ENCODE measurements at regions not wholly inside any gene's neighbourhood (a gene's known extent, or its start where the extent isn't known, plus 50 kb on each side); places are given as distances from the start of the nearest gene placed in this dataset.

DNA sequence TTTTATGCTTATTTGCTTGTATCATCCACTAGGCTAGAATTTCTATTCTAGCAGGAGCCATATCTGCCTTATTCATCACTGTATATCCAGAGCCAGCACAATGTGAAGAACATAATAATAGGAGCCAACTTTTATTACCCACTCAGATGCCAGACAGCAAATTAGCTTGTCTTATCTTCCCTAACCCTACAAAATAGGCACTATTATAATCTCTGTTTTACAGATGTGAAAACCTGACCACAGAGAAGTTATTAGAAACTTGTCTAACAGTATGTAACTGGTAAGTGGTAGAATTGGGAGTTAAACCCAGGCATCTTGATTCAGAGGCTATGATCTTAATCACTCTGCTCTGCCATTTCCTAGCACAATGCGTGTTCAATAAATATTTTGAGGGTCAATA lies 579.5 kb downstream of the CAAP1 start:
- DNase-seq (ENCODE audit: low spot score) = no peak

DNA sequence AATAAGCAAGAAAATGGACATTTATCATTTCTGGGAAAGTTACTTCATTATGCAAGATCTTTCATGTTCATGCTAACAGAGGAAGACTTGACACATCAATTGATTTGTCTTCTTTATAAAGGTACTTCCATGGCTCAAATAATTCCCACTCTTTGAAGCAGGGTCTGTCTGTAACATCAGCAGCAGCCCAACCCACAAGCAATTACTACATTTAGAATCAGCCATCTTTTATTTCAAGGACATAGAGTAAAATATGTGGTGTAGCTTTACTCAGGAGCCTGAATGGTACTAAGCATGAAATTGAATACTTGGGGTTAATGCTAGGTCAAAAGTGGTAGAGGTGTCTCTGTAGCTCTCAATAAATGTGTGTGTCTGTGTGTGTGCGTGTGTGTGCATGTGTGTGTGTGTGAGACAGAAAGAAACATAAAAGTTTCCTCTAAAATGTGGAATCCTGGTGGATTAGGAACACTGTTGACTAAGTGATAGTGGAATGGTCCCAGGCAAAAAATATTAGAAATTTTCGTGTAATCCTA lies 581.1 kb downstream of the CAAP1 start:
- DNase-seq (ENCODE audit: low spot score) = no peak

DNA sequence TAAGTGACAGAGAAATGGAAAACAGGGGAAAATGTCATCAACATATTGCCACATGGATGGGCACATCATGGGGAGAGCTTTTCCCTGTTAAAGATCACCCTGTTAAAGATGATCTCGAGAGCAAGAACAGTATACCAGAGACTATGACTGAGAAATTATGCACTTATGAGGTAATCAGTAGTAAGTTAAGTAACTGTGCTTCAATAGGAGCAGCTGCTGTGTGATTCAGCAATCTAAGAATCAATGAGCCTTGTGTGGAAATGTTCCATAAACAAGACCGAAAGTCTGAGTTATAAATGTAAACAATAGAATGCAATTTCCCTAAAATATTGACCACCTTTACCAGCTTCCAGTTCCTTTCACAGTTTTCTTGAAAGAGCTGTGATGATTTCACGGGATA lies 582.3 kb downstream of the CAAP1 start:
- DNase-seq (ENCODE audit: low spot score) = no peak

DNA sequence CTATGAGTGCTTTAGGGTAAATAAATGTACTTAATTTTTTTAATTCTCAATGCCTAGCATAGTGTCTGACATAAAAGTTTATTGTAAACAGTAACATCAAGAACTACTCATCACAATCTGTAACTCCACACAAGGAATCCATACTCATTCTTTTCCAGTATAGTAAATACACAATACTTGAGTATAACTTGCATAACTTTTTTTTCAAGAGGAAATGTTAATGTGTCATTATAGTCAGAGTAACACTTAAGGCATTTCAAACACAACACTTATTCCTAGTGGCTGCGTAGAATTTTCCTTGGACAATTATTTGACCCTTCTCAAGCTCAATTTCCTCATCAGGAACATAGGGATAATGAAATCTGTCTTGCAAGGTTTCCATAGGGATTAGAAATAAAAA lies 584.3 kb downstream of the CAAP1 start:
- DNase-seq (ENCODE audit: low spot score) = no peak

DNA sequence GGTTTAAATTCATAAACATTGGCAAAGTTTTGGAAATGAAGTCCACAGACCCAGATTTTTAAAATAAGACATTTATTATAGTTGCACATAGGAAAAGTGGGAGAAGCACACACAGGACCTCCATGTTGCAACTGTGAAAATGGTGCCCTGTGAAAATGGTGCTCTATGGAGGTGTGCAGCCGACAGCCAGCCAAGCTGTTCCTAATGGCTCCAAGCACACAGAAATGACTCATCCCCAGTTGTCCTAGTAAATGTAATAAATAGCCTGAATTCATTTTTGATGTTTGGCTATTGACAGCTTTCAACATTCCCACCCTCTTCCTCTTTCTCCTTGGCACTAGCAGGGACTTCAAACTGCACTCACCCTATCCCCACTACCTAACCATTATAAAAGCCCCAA lies 590.9 kb downstream of the CAAP1 start:
- DNase-seq (ENCODE audit: low spot score) = no peak

DNA sequence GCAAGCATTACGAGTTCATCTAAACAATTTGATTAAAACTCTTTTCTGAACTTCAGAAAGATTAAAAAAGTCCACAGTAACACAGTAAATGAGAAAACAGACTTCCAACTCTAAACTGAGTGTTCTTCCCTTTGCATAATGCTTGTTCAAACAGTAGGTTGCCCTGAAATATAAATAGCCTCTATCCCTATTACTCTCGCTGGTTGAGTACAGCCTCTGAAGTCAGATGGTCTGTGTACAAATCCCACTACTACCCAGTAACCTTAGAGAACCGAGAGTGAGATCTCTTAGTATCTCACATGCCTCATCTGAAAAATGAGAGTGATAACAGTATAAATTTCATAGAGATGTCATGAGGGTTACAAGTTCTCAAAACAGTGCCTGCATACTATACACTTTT lies 591.6 kb downstream of the CAAP1 start:
- no peak for DNase-seq (ENCODE audit: low spot score)

DNA sequence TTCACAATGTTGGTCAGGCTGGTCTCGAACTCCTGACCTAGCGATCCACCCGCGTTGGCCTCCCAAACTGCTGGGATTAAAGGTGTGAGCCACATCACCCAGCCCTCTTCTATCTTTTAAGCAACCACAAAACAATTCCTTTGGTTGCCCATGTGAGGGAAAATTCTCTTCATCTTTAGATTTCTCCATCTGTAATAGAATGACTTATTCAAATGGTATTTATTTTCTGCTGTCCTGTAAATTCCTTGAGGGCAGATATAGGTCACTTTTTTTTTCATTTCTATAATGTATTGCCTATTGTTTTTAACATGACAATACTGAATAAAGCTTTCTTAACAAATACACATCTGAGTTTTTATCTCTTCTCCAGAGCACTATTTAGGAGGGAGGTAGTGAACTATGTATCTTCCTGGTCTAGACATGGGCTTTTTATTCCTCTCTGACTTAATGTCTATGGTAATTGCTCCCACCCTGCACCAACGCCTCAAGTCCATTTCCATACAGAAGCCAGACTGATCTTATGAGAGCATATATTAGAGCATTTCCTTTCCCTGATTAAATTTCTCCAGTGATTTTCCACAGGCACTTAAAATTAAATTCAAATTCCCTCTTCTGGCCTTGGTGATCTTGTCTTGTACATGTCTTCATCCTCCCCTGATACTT lies 595.6 kb downstream of the CAAP1 start:
- no peak for DNase-seq (ENCODE audit: low spot score)

DNA sequence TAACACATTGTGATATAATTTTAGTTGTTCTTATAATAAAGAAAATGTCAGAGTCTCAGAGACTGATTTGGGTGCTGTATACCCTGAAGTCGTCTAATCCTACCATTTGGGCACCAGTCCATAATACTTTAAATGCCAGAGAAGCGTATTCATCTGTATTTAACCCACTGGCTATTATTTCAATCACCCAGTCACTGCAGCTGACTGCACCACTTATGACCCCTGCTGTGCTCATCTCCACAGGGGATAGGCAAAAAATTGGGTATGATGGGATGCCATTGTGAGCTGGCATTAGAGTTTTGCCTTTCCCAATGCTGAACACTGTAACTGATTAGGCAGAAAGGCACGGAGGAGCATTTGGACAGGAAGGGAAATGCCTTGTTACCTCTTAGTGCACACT lies 599.7 kb downstream of the CAAP1 start:
- DNase-seq (ENCODE audit: low spot score) = no peak

DNA sequence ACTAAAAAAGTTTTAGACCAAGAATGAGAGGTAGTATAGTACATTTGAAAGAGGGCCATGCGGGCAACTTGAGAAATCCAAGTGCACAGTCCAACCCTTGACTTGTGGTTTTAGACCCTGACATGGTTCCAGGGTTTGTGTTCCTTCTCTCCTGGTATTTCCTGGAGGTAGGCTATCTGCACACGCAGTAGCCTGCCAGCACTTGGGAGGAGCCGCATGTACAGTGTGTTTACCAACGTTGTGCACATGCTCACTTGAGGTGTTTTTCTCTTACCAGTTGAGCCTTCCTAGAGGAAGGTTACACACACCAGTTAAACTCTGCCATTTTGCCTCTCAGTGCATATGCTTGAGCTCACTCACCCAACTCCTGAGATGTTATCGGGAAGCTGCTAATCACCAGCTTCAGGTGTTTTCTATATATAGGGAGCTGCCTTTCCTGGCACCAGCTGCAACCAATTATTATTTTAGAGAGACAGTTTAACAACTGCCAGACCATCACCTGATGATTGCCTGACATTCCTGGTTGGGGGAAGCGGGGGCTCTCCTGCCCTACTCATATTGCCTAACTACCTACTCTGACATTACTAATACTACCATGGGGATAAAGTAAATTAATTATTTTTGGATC lies 593.4 kb upstream of the TUSC1 start:
- no peak for DNase-seq (ENCODE audit: low spot score)

DNA sequence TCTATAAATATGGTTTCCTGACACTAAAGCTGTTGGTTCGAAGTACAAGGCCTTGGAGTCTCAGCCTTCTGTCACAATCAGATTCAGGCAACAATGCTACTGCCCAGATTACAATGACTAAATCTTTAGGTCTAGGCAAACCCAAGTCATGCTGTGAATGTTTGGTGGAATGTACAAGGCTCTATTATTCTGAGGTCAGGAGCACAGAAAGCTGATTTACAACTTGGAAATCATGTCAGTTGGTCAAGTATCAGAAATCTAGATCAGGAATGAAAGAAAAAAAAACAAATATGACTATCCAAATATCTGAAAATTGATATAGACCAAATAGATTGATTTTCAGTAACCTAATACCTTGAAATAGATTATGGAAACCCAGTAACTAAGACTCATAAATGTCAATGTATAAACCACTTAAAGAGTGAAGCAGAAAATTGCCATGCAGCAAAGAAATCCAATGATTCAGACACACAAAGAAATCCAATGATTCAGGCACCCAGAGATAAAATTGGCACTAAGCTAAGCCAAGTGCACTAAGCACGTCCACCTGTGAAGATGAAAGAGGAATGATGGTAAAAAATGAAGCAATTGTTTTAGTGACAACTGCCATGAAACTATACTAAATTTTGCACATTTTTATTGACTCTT lies 588.0 kb upstream of the TUSC1 start:
- DNase-seq (ENCODE audit: low spot score) = no peak

DNA sequence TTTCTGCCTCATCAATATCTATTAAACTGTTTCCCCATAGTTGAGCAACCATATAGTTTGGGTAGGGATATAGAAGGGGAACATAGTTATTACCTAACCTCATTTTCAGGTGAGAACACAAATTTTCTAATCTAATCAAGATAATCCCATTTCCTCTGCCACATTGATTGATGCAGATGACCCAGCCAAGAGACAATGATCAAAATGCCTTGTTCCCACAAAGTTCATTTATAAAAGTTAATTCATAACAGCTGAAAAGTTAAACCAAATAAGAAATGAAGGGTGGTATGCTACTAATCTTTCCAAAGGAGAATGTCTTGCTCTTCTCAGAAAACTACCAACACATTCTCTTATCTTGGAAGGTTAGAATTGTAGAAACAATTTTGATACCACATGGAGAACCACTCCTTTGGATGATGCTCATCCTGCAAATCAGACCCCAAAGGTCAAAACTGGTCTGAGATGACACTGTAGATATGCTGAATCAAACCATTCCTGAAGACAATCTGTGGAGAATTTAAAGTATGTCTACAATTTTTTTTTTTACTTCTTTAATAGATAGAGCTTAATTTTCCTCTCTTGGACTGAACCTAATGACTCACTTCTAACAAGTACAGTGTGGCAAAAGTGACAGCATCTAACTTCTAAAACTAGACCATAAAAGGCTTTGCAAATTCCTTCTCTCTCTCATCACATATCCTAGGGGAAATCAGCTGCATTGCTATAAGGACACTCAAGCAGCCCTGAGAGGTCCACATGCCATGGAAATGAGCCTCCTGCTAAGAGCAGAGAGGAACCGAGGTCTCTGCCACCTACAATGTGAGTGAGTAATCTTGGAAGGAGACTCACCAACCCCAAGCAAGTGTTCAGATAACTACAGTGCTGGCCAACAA lies 586.7 kb upstream of the TUSC1 start:
- no peak for DNase-seq (ENCODE audit: low spot score)

DNA sequence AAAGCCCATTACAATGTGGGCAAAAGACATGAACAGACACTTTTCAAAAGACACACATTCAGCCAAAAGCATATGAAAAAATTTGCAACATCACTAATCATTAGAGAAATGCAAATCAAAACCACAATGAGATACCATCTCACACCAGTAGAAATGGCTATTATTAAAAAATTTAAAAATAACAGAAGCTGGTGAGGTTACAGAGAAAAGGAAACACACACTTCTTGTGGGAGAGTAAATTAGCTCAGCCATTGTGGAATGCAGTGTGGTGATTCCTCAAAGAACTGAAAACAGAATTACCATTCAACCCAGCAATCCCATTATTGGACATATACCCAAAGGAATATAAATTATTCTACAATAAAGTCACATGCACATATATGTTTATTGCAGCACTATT lies 585.2 kb upstream of the TUSC1 start:
- no peak for DNase-seq (ENCODE audit: low spot score)

DNA sequence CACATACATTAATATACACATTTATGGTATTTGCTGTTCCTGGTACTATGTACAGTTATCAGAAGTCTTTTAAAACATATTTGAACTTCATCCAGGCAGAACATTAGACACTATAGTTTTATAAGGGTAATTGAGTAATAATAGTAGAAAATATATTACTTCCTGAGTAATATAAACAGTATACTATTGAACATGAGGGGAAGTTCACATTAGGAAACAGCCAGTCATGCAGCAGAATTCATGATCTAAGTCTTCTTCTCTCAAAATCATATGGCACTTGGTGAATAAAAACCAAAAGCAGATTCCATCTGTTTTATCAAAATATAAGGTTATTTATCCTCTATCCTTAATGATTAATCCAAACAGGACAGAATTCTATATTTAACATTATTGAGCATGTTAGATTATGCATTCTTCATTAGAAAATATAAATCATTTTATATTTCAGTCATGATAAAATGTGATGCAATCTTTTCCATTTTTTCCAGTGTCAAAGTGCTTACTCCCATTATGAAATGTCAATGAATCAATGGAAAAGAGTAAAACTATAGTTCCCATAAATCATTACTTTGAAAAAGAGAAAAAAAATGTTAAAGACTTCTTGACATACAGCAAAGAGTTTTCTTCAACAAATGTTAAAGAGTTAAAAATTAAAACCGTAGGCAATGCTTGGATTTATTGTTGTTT lies 584.3 kb upstream of the TUSC1 start:
- DNase-seq (ENCODE audit: low spot score) = no peak

DNA sequence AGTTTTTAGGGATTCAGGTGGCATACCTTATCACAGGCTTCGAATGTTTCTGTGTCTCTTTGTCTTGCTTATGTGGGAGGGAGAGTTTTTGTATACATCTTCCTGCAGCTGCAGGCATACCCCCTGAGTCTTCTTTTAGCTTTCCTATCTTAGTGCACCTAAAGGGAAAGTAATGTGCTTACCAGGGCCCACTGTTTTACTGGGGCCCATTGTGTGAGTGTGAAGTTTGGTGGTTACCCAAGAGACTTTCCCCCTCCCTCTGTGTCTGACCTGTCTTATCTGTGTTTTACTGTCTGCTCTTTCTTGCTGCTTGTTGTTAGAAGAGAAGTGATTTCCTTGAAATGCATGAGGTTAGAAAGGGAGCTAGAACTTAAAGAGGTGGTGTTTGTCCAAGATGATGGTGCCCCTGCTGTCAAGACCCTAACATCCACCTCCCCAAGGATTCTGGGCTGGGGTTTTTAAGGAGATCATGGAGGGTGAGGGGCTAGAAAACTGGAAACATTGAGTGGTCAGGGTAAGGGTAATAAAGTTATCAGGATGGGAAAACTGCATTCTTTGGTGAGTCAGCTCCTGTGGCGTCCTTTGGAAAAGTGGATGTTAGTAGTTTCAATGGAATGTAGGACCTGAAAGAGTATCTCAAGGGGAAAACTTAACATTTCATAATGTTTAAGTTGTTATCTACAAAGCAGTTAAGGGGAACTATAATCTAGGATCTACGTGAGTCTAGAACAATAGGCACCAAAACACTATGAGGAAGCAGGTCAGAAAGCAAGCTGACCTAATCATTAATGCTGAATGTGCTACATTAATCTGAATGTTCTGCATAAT lies 583.5 kb upstream of the TUSC1 start:
- no peak for DNase-seq (ENCODE audit: low spot score)

DNA sequence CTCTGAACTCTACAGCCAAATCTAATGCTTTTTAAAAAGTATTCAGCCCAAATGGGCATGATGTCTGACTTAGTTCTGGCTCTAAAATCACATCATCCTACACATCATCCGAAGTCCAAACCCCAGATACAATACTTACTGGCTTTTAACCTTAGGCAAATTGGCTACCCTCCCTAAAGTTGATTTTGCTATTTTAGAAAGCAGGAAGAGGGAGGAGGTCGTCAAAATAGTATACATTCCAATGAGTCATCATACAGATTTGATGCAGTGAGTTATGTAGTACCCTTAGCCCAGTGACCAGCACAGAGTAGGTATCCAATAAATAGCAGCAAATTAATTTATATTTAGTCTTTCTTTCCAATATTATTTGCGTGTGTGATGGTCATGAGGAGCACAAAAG lies 582.0 kb upstream of the TUSC1 start:
- DNase-seq (ENCODE audit: low spot score) = no peak

DNA sequence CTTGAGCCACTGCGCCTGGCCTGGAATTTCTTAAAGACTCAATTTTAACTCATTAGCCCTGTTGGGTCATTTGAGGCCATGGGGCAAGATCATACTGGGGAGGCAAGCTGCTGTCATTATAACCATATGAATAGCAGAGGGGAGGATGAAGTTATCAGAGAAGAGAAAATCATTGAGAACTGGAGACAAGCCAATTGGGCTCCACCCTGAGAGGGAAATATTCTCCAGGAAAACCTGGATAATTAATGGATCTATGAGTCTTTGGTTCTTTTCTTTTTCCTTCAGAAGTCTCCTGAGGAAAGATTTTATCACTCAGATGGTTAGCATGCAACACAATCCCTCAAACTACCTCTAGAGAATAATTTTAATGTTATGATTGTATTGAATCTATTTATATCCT lies 569.6 kb upstream of the TUSC1 start:
- no peak for DNase-seq (ENCODE audit: low spot score)

DNA sequence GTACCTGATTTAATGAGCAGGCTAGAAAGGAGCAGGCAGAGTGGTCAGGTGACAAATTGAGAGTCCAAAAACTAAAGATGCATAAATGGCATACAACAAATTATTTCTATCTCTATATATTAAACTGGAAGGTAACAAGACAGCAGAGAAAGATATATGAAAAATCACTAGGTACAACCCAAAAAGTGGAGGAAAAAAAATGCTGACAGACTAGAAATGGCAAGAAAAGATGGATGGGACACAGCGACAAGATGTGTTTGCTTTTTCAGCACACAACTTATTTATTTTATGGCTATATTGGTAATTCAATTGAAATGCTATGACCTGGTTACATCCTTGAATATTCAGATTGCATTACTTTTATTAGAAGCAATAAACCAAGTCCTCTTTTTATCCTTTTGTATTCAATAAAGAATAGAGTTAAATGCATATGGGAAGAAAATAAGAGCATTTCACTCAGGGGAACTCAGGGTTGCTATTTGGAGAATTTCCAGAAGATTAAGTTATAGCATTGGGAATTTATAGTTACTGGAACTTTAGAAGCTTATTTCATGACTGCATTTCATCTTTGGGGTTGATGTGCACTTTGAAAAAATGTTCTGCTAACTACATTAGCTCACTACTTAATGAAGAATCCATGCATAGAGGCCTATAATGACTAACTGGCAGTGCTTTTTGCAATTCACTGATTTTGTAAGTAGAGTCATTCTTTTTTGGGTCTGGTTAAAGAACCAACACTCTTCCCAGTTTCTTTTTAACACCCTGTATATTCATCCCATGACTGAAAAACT lies 566.6 kb upstream of the TUSC1 start:
- no peak for DNase-seq (ENCODE audit: low spot score)

DNA sequence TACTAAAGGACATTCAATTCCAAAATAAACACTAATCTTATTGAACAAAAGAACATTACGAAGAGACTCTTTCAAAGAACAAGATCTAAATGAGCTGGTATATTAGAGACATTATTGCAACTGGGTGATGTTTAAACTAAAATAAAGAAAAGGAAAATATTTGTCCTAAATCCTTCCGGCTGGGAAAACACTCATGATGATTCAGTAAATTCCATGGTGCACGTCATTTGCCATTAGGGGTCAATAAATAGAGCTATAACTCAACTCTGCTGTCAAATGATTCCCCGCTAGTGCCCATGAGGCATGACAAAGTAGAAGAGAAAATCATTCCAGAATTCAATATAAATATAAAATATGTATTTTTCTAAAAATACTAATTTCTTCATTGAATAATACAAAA lies 565.5 kb upstream of the TUSC1 start:
- DNase-seq (ENCODE audit: low spot score) = no peak

DNA sequence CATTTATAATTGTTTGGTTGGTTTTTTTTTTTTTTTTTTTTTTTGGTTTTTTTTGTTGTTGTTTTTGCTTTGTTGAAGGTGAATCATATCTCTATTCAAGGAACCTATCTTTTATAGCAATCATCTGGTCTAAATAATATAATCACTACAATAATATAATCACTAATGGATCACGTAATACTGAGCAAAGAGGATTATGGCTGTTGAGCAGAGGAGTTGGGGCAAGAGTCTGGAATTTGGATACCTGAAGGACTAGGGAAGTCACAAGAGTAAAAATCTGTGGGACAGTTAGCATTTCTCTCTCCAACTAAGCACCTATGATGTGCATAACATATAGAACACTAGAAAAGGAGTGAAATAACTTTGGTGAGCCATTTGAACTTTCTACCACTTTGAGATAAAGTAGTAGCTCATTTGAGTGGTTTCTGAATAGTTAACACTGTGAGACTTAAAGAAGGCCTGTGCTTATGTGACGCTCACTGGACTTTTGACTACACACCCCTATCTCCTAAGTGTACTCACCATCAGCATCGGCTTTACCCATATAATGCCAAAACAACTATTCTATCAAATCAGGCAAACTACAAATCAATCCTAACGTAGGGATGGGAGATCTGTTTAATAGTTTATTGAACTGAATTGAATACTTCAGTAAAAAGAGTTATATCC lies 564.9 kb upstream of the TUSC1 start:
- DNase-seq (ENCODE audit: low spot score) = no peak

DNA sequence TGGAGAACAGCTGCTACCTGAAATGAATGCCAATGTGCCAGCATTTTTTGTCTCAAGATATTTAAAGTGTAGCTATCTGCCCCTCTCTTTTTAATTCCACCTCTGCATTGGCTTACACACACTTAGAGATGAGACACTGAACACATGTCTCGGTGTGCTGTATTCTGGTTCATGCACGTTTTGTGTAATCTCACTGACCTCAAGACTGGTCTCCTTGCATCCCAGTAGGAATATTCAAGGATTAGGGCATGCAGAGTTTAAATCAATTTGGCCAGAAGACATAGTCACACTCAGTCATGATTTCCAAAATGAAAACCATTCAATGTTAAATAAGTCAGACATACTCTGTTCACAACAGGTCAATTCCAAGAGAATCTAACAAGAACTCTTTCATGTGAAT lies 561.8 kb upstream of the TUSC1 start:
- no peak for DNase-seq (ENCODE audit: low spot score)
